Ascending aorta (tissue), 2 donors: ENCODE measurements at regions not wholly inside any gene's neighbourhood (a gene's known extent, or its start where the extent isn't known, plus 50 kb on each side); places are given as distances from the start of the nearest gene placed in this dataset.

Experiments
- DNase-seq, 2 donors: peaks; one replicate each; pipeline ENCODE4 v3.0.0-alpha.2; 2019; ENCODE audit warnings: low spot score in 2 of 2
- H3K27ac ChIP-seq, 2 donors: fragments of 200-600 bp; sonication (generic); one replicate each; pipeline ENCODE4 v1.5.1; 2016 to 2017; ENCODE audit warnings: mild to moderate bottlenecking in 1 of 2
- H3K27me3 ChIP-seq: fragments of 200-600 bp; sonication (generic); one replicate; pipeline ENCODE4 v1.5.1; 2017
- H3K36me3 ChIP-seq, 2 donors: fragments of 200-600 bp; sonication (generic); one replicate each; pipeline ENCODE4 v1.5.1; 2016
- H3K4me1 ChIP-seq, 2 donors: fragments of 200-600 bp; sonication (generic); one replicate each; pipeline ENCODE4 v1.5.1; 2016 to 2017; ENCODE audit warnings: mild to moderate bottlenecking in 1 of 2
- H3K4me3 ChIP-seq, 2 donors: fragments of 200-600 bp; sonication (generic); one replicate each; pipeline ENCODE4 v1.5.1; 2016 to 2017; ENCODE audit warnings: mild to moderate bottlenecking in 1 of 2
- H3K9me3 ChIP-seq, 2 donors: fragments of 200-600 bp; sonication (generic); one replicate each; pipeline ENCODE4 v1.5.1; 2016
- intact Hi-C: fragments of 100-400 bp; cut with DNase I; formaldehyde crosslinking; loops from one replicate; pipeline ENCODE4 v1.15.1; 2023
- TF ChIP-seq, protein P1 (sequence below), 3 experiments: fragments of 200-600 bp in 2 of 3; fragments of 450-650 bp in 1 of 3; sonication (generic) in 2 of 3; IDR thresholded peaks; one replicate each; pipeline ENCODE4 v1.5.1; 2016 to 2019; ENCODE audit warnings: antibody characterized with exemption in 3 of 3, mild to moderate bottlenecking in 1 of 3, moderate library complexity in 1 of 3

DNA sequence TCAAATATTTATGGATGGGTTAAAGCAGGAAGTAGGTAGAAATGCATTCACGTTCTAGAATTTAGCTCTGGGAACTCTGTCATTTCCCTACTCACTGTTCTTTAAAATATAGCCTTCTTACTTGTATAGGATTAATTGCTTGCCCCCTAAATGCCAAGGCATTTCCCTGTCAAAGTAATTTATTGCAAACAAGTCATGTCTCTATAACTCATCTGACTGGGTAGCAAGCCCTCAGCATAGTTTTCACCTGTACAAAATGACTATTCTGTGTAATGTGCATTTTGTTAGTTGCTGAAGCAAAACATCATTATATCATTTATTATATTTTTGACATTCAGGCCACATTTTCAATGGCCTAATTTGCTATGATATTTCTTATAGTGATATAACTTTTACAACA, 1308.2 kb upstream of the EPHA6 start:
- Histone ChIP-seq H3K9me3 (no peaks in the 10 kb centered on the region), H3K27me3 (no peaks in the 10 kb centered on the region), H3K36me3 (no peaks in the 10 kb centered on the region), H3K4me1 (no peaks in the 10 kb centered on the region), H3K4me3 (no peak overlapping the region), H3K27ac (no peak overlapping the region)
- no peak for DNase-seq
- TF ChIP-seq, protein P1, sequence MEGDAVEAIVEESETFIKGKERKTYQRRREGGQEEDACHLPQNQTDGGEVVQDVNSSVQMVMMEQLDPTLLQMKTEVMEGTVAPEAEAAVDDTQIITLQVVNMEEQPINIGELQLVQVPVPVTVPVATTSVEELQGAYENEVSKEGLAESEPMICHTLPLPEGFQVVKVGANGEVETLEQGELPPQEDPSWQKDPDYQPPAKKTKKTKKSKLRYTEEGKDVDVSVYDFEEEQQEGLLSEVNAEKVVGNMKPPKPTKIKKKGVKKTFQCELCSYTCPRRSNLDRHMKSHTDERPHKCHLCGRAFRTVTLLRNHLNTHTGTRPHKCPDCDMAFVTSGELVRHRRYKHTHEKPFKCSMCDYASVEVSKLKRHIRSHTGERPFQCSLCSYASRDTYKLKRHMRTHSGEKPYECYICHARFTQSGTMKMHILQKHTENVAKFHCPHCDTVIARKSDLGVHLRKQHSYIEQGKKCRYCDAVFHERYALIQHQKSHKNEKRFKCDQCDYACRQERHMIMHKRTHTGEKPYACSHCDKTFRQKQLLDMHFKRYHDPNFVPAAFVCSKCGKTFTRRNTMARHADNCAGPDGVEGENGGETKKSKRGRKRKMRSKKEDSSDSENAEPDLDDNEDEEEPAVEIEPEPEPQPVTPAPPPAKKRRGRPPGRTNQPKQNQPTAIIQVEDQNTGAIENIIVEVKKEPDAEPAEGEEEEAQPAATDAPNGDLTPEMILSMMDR (IDR thresholded peaks at IDR 0.05), result no peak
- intact Hi-C loops, result no loop called here

DNA sequence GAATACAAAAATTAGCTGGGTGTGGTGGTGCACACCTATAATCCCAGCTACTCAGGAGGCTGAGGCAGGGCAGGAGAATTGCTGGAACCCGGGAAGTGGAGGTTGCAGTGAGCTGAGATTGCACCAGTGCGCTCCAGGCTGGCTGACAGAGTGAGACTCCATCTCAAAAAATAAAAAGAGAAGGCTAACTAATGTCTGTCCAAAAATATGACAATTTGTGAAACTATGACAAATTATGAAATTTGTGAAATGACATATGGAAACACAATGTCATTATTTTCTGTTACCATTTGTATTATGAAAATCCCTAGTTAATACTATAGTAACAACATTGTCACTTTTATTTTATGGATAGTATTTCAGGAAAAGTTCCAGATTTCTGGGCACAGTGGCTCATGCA, 1306.3 kb upstream of the EPHA6 start:
- DNase-seq, result no peak
- H3K4me3 ChIP-seq, result no peak overlapping the region
- no peaks in the 10 kb centered on the region for H3K9me3 ChIP-seq
- no peaks in the 10 kb centered on the region for H3K36me3 ChIP-seq
- no peak overlapping the region for H3K27ac ChIP-seq
- H3K27me3 ChIP-seq, result no peaks in the 10 kb centered on the region
- intact Hi-C loops, result no loop called here
- TF ChIP-seq, protein P1 (IDR thresholded peaks at IDR 0.05), result no peak
- H3K4me1 ChIP-seq, result no peaks in the 10 kb centered on the region

DNA sequence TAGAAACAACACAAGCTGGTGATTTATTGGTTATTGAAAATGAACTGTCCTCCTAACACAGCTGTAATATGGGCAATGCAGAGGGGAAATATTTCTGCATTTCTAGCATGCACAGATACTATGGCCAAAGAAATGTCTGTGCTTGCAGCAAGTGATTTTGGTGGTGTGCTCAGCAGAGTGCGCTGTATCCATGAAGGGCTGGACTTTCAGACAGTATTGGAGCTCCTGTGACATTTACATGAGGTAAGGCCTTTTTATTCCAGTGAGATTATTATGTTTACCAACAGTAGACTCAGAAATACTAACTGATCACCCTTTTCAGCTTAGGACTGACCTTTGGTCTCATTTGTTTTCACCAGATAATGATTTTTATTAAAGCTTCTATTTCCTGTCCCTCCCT, 1302.6 kb upstream of the EPHA6 start:
- H3K9me3 ChIP-seq, result no peaks in the 10 kb centered on the region
- H3K27ac ChIP-seq, result no peak overlapping the region
- no peaks in the 10 kb centered on the region for H3K27me3 ChIP-seq
- intact Hi-C loops, result no loop called here
- TF ChIP-seq, protein P1 (IDR thresholded peaks at IDR 0.05), result no peak
- no peaks in the 10 kb centered on the region for H3K4me1 ChIP-seq
- DNase-seq, result no peak
- no peaks in the 10 kb centered on the region for H3K36me3 ChIP-seq
- no peak overlapping the region for H3K4me3 ChIP-seq

DNA sequence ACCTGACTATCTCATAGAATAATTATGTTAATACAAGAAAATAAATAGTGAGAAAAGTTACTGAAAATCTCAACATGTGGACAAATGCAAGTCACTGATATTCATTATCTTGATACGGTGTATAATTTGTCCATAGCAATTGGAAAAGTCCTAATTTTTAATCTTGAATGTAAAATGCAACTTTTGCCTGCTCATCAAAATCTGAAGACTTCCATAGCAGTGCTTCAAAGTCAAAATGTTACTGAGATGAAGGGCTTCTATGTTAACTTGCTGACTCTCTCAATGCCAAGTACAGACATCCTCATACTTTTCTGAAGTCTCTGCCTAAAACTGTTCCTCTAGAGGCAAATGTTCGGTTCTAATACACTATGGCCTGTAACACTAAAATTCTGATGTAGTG, 1300.1 kb upstream of the EPHA6 start:
- TF ChIP-seq, protein P1 (IDR thresholded peaks at IDR 0.05), result no peak
- intact Hi-C loops, result no loop called here
- no peak for DNase-seq

DNA sequence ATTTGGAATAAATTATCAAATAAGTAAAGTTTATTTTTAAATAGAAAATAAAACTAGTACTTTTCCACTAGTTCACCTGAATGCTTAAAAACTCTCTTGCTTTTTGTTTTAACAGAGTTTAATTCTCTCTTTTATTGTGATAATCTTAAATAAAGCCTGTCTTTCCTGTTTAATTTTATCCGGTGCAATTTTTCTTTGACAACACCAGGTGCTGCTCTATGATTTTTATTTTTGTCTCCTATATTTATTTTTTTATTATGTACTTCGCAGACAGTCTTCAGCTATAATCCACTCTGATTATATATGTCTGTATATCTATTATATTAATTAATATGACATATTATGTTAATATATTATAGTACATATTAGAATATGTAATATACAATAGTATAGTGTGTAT, 1293.0 kb upstream of the EPHA6 start:
- Histone ChIP-seq H3K4me3 (no peak overlapping the region), H3K27ac (no peak overlapping the region), H3K27me3 (no peaks in the 10 kb centered on the region), H3K9me3 (no peaks in the 10 kb centered on the region), H3K4me1 (no peaks in the 10 kb centered on the region), H3K36me3 (no peaks in the 10 kb centered on the region)
- intact Hi-C loops, result no loop called here
- TF ChIP-seq, protein P1 (IDR thresholded peaks at IDR 0.05), result no peak
- DNase-seq, result no peak

More for the DNA sequence above, 1300.1 kb upstream of the EPHA6 start:
- Histone ChIP-seq H3K4me1 (no peaks in the 10 kb centered on the region), H3K4me3 (no peak overlapping the region), H3K9me3 (no peaks in the 10 kb centered on the region), H3K27me3 (no peaks in the 10 kb centered on the region), H3K27ac (no peak overlapping the region), H3K36me3 (no peaks in the 10 kb centered on the region)

DNA sequence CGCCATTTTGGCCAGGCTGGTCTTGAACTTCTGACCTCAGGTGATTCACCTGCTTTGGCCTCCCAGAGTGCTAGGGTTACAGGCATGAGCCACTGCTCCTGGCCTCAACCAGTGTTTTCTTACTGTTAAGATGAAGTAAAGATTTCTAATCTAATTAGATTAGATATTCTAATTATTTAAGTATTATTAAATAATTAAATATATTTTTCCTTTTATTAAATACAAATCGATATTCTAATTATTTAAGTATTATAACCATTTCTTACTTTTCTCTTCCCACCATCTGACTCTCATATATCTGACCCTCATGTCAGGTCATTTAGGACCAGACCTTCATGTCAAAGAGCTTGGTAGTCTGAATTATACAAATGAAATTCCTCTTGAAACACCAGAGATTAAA, 1291.9 kb upstream of the EPHA6 start:
- H3K27ac ChIP-seq, result no peak overlapping the region
- no peak overlapping the region for H3K4me3 ChIP-seq
- no peaks in the 10 kb centered on the region for H3K4me1 ChIP-seq
- intact Hi-C loops, result no loop called here
- no peak for DNase-seq
- no peaks in the 10 kb centered on the region for H3K36me3 ChIP-seq
- TF ChIP-seq, protein P1 (IDR thresholded peaks at IDR 0.05), result no peak
- H3K27me3 ChIP-seq, result no peaks in the 10 kb centered on the region
- H3K9me3 ChIP-seq, result no peaks in the 10 kb centered on the region
